Psoas muscle (tissue), 7 donors: ENCODE measurements at regions not wholly inside any gene's neighbourhood (a gene's known extent, or its start where the extent isn't known, plus 50 kb on each side); places are given as distances from the start of the nearest gene placed in this dataset.
A peak's percentile ranks its signal among the peaks of the same experiment; 100 is the strongest.

ENCODE experiments used
- ATAC-seq, 4 donors: fragments of 200-7000 bp; cut with Tn5 transposase; one replicate each; pipeline ENCODE4 v1.9.1; 2020; ENCODE audit warnings: moderate library complexity in 3 of 4, mild to moderate bottlenecking in 2 of 4
- DNase-seq, 2 donors: peaks; one replicate each; pipeline ENCODE4 v3.0.0-alpha.2; 2020
- H3K27ac ChIP-seq: fragments of 200-600 bp; one replicate; pipeline ENCODE4 v1.8.0; 2022
- H3K27me3 ChIP-seq, 3 donors: fragments of 200-600 bp in 1 of 3; one replicate each; pipeline versions ENCODE4 v1.6.1 to v1.8.0; 2013 to 2022; ENCODE audit warnings: low read length in 2 of 3, mild to moderate bottlenecking in 2 of 3, moderate library complexity in 1 of 3; ENCODE audit not compliant: insufficient read depth in 3 of 3
- H3K36me3 ChIP-seq, 2 donors: fragments of 200-600 bp in 1 of 2; one replicate each; pipeline versions ENCODE4 v1.6.1 to v1.8.0; 2013 to 2022; ENCODE audit warnings: low read depth in 1 of 2, mild to moderate bottlenecking in 1 of 2, moderate library complexity in 1 of 2; ENCODE audit not compliant: insufficient read depth in 1 of 2
- H3K4me1 ChIP-seq: fragments of 200-600 bp; one replicate; pipeline ENCODE4 v1.8.0; 2022
- H3K4me3 ChIP-seq: fragments of 200-600 bp; one replicate; pipeline ENCODE4 v1.8.0; 2022; ENCODE audit warnings: mild to moderate bottlenecking
- H3K9me3 ChIP-seq: fragments of 200-600 bp; one replicate; pipeline ENCODE4 v1.8.0; 2022
- WGBS, 3 donors: extraction: QIAGEN DNeasy Blood & Tissue Kit; methylation state at CpG; one replicate each; pipeline versions ENCODE4 v1.1.6 to v1.1.7; 2013; 5-methylcytosine and 5-hydroxymethylcytosine counted together
- intact Hi-C, 2 donors: fragments of 100-400 bp; cut with DNase I; formaldehyde crosslinking; loops; one replicate each; pipeline versions ENCODE4 v1.11.0 to v1.14.2; 2022
- TF ChIP-seq, protein P1 (sequence below): fragments of 200-600 bp; IDR thresholded peaks from one replicate; pipeline ENCODE4 v1.8.0; 2022; ENCODE audit warnings: antibody characterized with exemption
- donor health status: healthy with polysubstance abuse.
- donor health status: DM: no; HTN: no; CAD: no; lungs with moderate emphysema.
- donor health status: Bipolar disorder and iron deficiency.
- donor health status: healthy.
- donor health status: DM: yes; HTN: yes; CAD: no.
- donor health status: DM: no; HTN: no; CAD: no.
- donor health status: DM: yes; HTN: yes; CAD: no.

DNA sequence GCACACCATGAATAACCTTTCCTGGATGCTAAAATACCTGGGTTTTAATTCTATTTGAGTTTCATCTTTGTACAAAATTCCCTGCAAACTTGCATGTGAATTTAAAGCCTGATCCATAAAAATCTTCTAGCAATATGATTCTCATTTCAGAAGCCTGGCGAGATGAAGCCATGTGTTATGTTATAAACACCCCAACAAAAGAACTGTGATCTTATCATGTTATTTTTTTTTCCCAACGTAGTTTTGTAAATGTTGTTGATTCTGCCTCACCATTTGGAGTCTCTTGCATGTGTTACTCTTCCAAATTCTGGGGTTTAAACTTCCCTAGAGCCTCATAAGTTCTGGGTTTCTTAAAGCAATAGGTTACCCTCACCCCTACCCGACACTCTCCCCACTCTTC is 428.1 kb upstream of the DPH6 start:
- TF ChIP-seq, protein P1, sequence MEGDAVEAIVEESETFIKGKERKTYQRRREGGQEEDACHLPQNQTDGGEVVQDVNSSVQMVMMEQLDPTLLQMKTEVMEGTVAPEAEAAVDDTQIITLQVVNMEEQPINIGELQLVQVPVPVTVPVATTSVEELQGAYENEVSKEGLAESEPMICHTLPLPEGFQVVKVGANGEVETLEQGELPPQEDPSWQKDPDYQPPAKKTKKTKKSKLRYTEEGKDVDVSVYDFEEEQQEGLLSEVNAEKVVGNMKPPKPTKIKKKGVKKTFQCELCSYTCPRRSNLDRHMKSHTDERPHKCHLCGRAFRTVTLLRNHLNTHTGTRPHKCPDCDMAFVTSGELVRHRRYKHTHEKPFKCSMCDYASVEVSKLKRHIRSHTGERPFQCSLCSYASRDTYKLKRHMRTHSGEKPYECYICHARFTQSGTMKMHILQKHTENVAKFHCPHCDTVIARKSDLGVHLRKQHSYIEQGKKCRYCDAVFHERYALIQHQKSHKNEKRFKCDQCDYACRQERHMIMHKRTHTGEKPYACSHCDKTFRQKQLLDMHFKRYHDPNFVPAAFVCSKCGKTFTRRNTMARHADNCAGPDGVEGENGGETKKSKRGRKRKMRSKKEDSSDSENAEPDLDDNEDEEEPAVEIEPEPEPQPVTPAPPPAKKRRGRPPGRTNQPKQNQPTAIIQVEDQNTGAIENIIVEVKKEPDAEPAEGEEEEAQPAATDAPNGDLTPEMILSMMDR, result no peak
- H3K9me3 ChIP-seq, result no peaks in the 10 kb centered on the region
- H3K36me3 ChIP-seq, result no peaks in the 10 kb centered on the region
- H3K27me3 ChIP-seq, result no peaks in the 10 kb centered on the region
- H3K4me1 ChIP-seq, result no peaks in the 10 kb centered on the region
- H3K27ac ChIP-seq, result no peak overlapping the region
- ATAC-seq (no peak), DNase-seq (no peak)
- intact Hi-C loops, result no loop called here
- whole genome bisulfite sequencing, 3 donors, result 47 to 60% (median 49%) methylated on average over 3 of the region's 3 CpGs
- H3K4me3 ChIP-seq, result no peak overlapping the region

DNA sequence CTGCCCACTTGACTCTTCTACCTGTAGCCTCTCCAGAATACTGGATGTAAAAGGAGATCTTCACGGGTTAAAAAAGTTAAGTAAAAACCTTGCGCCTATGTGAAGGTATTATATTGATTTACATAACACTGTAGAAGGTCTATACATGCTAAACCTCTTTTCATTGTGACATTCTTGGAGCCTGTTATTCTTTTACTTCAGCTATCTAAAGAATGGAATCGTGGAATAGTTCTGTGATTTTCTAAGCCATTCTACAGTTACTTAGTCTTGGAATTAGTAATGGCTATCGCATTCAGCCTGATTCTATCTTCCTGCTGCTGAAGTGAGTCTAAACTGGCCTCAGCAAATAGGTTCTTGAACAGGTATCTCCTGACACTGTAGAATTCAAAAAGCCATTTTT is 430.0 kb upstream of the DPH6 start:
- 66 to 73% (median 71%) methylated on average over 4 of the region's 4 CpGs for WGBS, 3 donors
- H3K27ac ChIP-seq, result no peak overlapping the region
- DNase-seq (no peak), ATAC-seq (no peak)
- no peaks in the 10 kb centered on the region for H3K9me3 ChIP-seq
- H3K4me1 ChIP-seq, result no peaks in the 10 kb centered on the region
- TF ChIP-seq, protein P1, result no peak
- H3K27me3 ChIP-seq, result no peaks in the 10 kb centered on the region
- H3K4me3 ChIP-seq, result no peak overlapping the region
- intact Hi-C loops, result no loop called here
- H3K36me3 ChIP-seq, result no peaks in the 10 kb centered on the region

DNA sequence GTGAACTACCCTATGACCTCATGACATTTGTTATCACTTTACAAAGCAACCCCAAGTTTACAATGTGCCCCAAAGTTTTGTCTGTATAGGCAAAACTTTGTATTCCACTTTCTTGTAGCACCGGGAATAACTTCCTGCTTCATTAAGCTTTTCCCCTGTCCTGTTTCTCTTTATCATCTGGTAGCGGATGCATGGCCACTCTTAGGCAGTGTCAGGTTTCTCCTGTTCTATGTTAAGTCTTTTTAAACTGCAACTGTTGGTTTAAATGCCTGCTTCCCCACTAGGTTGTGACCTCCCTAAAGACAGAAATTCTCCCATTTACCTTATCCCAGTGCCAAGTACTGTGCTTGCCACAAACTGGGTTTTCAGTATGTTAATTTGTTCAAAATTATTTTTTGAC is 433.6 kb upstream of the DPH6 start:
- intact Hi-C loops, result no loop called here
- H3K27ac ChIP-seq, result no peak overlapping the region
- no peaks in the 10 kb centered on the region for H3K36me3 ChIP-seq
- TF ChIP-seq, protein P1, result no peak
- ATAC-seq (no peak), DNase-seq (no peak)
- 28 to 36% (median 36%) methylated on average over 2 of the region's 2 CpGs for WGBS, 3 donors
- H3K4me1 ChIP-seq, result no peaks in the 10 kb centered on the region
- H3K9me3 ChIP-seq, result no peaks in the 10 kb centered on the region
- H3K27me3 ChIP-seq, result no peaks in the 10 kb centered on the region
- no peak overlapping the region for H3K4me3 ChIP-seq

DNA sequence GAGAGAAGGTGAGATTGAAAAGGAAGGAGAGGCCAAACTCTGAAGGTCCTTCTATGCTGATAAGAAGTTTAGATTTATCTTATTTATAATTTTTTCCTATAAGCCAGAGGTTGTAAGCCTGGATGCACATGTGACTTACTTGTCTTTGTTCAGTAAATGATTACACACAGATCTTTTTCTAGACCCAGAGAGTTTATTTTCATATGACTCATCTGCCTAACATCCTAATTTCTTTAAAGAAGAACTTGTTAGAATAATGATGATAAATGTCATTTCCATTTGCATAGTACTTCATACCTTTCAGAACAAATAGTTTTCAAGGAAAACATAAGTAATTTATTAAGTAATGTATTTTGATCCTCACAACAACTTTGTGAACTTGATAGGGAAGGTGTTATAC is 434.8 kb upstream of the DPH6 start:
- TF ChIP-seq, protein P1, result no peak
- Histone ChIP-seq H3K9me3 (no peaks in the 10 kb centered on the region), H3K27ac (no peak overlapping the region), H3K27me3 (no peaks in the 10 kb centered on the region), H3K4me3 (no peak overlapping the region), H3K4me1 (peaks cover 4% of the 10 kb centered on the region), H3K36me3 (no peaks in the 10 kb centered on the region)
- no peak for DNase-seq
- no peak for ATAC-seq
- intact Hi-C loops, result no loop called here

DNA sequence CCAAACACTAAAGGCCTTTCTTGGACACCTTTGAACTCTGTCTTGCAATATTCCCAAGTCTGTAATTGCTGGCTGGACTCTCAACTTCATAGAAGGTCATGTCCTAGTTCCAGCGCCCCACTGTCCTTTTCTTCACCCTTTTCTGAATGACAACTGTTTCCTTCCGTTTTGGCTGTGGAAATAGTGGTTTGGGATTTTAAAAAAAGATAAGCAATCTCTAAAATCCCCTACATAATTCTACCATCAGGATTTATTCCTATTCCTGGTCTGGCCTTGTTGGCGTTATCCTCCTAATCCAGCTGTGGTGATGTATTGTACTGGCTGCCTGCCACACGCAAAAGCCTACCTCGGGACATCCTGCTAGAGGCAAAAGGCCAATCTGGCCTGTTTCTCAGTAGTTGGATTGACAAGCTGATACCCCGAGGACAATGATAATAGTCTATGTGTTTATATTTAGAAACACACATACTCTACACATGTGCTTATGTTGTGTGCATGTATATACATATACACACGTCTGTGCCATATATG is 440.3 kb upstream of the DPH6 start:
- WGBS, 3 donors, result 11 to 21% (median 18%) methylated on average over 7 of the region's 7 CpGs
- TF ChIP-seq, protein P1, result no peak
- no peaks in the 10 kb centered on the region for H3K36me3 ChIP-seq
- H3K9me3 ChIP-seq, result no peaks in the 10 kb centered on the region
- no peak overlapping the region for H3K4me3 ChIP-seq
- intact Hi-C loops, result no loop called here
- peaks cover 4% of the 10 kb centered on the region for H3K4me1 ChIP-seq
- ATAC-seq (peak in 2 of 4 donors; percentile 34 to 59), DNase-seq (peak; percentile 17 to 64)
- H3K27me3 ChIP-seq, result no peaks in the 10 kb centered on the region
- H3K27ac ChIP-seq, result peak overlapping the region; percentile 2
